Fibroblast of lung (primary cell): ENCODE measurements at regions not wholly inside any gene's neighbourhood (a gene's known extent, or its start where the extent isn't known, plus 50 kb on each side); places are given as distances from the start of the nearest gene placed in this dataset.

ENCODE experiments used
- CTCF ChIP-seq, 2 donors: IDR thresholded peaks in 1 of 2; conservative IDR thresholded peaks in 1 of 2; 1 replicate in 1 of 2; 2 replicates in 1 of 2; pipeline ENCODE4 v1.5.1; 2011 to 2012; ENCODE audit warnings: low read length in 2 of 2, control low read depth in 1 of 2, inconsistent platforms in 1 of 2, low read depth in 1 of 2, mild to moderate bottlenecking in 1 of 2
- EZH2 ChIP-seq: IDR thresholded peaks from 2 replicates; pipeline ENCODE4 v1.5.1; 2012; ENCODE audit warnings: low read length, control low read depth, mild to moderate bottlenecking; ENCODE audit errors: missing control alignments

GRCh38 chr5:89042746-89043145 is 159.8 kb upstream of the MEF2C start:
- no peak for TF ChIP-seq CTCF (conservative IDR thresholded peaks at IDR 0.05 in 1 of 2, IDR thresholded peaks at IDR 0.05 in 1 of 2; ENCODE audit: low read depth in 1 of 2, low read length in 2 of 2)
- no peak for TF ChIP-seq EZH2
